HL-60 (cell line): ENCODE measurements at regions not wholly inside any gene's neighbourhood (a gene's known extent, or its start where the extent isn't known, plus 50 kb on each side); places are given as distances from the start of the nearest gene placed in this dataset.

Experiments used
- DNase-seq, 2 experiments: peaks; one replicate each; pipeline ENCODE4 v3.0.0-alpha.2; 2010 to 2020; ENCODE audit warnings: low read depth in 1 of 2, low spot score in 1 of 2
- H3K27ac ChIP-seq: fragments of 250-450 bp; sonication (Bioruptor Pico); replicated peaks from 2 replicates; pipeline ENCODE4 v1.5.1; 2020; ENCODE audit warnings: mild to moderate bottlenecking, moderate library complexity
- H3K27me3 ChIP-seq: fragments of 250-450 bp; sonication (Bioruptor Pico); 2 replicates; pipeline ENCODE4 v1.5.1; 2021; ENCODE audit warnings: mild to moderate bottlenecking, moderate library complexity; ENCODE audit not compliant: insufficient read depth, poor library complexity, severe bottlenecking
- H3K4me3 ChIP-seq: replicated peaks from 2 replicates; pipeline ENCODE4 v1.5.1; 2011; ENCODE audit warnings: mild to moderate bottlenecking, control low read depth, low read length; ENCODE audit not compliant: insufficient read depth
- GABPA ChIP-seq: IDR thresholded peaks from 2 replicates; pipeline ENCODE4 v1.6.1; 2012; ENCODE audit warnings: low read depth
- POLR2AphosphoS5 ChIP-seq: IDR thresholded peaks from 2 replicates; pipeline ENCODE4 v1.6.1; 2012; ENCODE audit warnings: low read depth
- SPI1 ChIP-seq: IDR thresholded peaks from 2 replicates; pipeline ENCODE4 v1.6.1; 2012; ENCODE audit warnings: low read depth, mild to moderate bottlenecking, borderline replicate concordance
- TF ChIP-seq, protein P1 (sequence below): IDR thresholded peaks from one replicate; pipeline ENCODE4 v1.5.1; 2011; ENCODE audit warnings: low read length, control low read depth, inconsistent platforms; ENCODE audit not compliant: insufficient read depth
- TF ChIP-seq, protein P2 (sequence below): IDR thresholded peaks from 2 replicates; pipeline ENCODE4 v1.6.1; 2012; ENCODE audit warnings: low read depth; ENCODE audit not compliant: insufficient replicate concordance

DNA sequence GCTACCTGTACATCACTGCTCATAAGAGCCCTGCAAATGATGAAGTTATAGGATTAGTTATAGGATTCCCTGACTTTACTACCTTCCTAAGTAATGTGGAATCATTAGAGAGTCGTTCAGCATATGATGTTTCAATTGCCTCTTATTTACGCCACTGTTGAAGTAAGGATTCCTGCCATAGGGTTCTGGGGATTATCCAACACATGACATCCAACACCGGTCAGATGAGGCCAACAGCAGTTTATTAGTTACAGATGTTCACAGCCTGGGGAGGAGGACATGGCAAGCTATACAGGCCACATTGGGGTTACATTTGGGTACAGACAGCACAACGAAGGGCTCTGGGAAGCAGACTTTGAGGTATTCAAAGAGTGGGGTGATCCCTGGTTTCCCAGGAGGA lies 134.1 kb upstream of the MC4R start:
- TF ChIP-seq GABPA (no peak), SPI1 (no peak)
- no peaks in the 10 kb centered on the region for H3K27me3 ChIP-seq
- no peak overlapping the region for H3K4me3 ChIP-seq
- H3K27ac ChIP-seq, result no peak overlapping the region
- DNase-seq, result no peak

DNA sequence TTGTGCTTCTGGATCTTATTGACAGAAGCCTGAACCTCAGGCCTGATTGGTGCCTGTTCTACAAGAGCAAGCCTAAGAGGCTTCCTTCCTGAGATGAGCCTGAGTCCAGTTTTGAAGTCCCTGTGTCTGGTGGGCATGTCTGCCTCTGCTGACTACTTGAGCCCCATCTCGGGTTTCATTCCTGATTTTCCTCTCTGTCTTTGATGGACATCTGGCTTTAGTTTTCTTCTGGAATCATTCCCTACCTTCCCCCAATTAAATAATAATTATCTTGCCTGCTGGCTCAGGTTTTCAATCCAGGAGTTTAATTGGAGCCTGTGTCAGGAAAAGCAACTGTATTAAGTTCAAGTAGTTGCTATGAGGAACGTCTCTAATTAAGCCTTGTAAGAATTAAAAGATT lies 135.5 kb upstream of the MC4R start:
- no peak overlapping the region for H3K27ac ChIP-seq
- DNase-seq, result no peak
- TF ChIP-seq, protein P1, sequence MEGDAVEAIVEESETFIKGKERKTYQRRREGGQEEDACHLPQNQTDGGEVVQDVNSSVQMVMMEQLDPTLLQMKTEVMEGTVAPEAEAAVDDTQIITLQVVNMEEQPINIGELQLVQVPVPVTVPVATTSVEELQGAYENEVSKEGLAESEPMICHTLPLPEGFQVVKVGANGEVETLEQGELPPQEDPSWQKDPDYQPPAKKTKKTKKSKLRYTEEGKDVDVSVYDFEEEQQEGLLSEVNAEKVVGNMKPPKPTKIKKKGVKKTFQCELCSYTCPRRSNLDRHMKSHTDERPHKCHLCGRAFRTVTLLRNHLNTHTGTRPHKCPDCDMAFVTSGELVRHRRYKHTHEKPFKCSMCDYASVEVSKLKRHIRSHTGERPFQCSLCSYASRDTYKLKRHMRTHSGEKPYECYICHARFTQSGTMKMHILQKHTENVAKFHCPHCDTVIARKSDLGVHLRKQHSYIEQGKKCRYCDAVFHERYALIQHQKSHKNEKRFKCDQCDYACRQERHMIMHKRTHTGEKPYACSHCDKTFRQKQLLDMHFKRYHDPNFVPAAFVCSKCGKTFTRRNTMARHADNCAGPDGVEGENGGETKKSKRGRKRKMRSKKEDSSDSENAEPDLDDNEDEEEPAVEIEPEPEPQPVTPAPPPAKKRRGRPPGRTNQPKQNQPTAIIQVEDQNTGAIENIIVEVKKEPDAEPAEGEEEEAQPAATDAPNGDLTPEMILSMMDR, result no peak
- TF ChIP-seq POLR2AphosphoS5 (no peak), GABPA (no peak), SPI1 (no peak)
- TF ChIP-seq, protein P2, sequence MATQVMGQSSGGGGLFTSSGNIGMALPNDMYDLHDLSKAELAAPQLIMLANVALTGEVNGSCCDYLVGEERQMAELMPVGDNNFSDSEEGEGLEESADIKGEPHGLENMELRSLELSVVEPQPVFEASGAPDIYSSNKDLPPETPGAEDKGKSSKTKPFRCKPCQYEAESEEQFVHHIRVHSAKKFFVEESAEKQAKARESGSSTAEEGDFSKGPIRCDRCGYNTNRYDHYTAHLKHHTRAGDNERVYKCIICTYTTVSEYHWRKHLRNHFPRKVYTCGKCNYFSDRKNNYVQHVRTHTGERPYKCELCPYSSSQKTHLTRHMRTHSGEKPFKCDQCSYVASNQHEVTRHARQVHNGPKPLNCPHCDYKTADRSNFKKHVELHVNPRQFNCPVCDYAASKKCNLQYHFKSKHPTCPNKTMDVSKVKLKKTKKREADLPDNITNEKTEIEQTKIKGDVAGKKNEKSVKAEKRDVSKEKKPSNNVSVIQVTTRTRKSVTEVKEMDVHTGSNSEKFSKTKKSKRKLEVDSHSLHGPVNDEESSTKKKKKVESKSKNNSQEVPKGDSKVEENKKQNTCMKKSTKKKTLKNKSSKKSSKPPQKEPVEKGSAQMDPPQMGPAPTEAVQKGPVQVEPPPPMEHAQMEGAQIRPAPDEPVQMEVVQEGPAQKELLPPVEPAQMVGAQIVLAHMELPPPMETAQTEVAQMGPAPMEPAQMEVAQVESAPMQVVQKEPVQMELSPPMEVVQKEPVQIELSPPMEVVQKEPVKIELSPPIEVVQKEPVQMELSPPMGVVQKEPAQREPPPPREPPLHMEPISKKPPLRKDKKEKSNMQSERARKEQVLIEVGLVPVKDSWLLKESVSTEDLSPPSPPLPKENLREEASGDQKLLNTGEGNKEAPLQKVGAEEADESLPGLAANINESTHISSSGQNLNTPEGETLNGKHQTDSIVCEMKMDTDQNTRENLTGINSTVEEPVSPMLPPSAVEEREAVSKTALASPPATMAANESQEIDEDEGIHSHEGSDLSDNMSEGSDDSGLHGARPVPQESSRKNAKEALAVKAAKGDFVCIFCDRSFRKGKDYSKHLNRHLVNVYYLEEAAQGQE, result no peak
- H3K27me3 ChIP-seq, result no peaks in the 10 kb centered on the region
- no peak overlapping the region for H3K4me3 ChIP-seq

DNA sequence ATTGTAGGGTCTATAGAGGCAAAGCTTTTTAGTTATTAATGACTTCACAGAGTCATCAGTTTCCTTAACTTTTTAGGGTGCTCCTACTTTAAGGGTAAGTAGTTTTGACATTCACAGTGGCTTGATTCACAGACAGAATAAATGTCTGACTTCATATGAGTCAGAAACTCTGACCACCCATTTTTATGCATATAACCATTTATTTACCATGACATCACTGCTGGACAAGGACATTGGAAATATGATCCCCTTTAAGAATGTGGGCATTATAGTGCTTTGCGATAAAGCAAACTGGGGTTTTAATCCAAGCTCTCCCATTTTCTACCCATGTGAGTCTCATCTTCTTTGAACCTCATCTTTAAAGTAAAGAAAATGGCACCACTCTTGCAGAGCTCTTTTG lies 162.0 kb upstream of the MC4R start:
- Histone ChIP-seq H3K27me3 (no peaks in the 10 kb centered on the region), H3K4me3 (no peak overlapping the region), H3K27ac (no peak overlapping the region)
- TF ChIP-seq POLR2AphosphoS5 (no peak), SPI1 (no peak), GABPA (no peak)
- TF ChIP-seq, protein P1, result no peak
- no peak for DNase-seq

DNA sequence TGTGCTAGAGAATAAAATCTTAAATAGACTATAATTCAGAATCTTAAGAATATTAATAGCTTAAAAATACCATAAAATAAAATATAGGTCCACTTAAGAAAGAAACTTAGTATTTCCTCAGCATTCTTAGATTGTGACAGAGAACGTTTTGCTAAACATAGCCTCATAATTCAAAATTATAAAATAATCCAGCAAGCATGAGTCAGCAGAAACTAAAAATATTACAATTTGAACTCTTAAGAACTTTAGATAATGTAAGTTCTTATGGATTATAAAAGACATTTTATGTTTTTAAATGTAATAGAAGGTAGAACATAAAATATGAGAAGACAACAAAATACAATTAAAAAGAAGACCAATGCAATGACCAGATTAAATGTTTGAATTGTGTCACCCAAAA lies 164.5 kb upstream of the MC4R start:
- H3K27me3 ChIP-seq, result no peaks in the 10 kb centered on the region
- TF ChIP-seq GABPA (no peak), SPI1 (no peak), POLR2AphosphoS5 (no peak)
- TF ChIP-seq, protein P2, result no peak
- TF ChIP-seq, protein P1, result no peak
- no peak overlapping the region for H3K27ac ChIP-seq
- DNase-seq, result no peak
- no peak overlapping the region for H3K4me3 ChIP-seq
